H9 (cell line): ENCODE measurements at regions not wholly inside any gene's neighbourhood (a gene's known extent, or its start where the extent isn't known, plus 50 kb on each side); places are given as distances from the start of the nearest gene placed in this dataset.

Experiments used
- DNase-seq: peaks from one replicate; pipeline ENCODE4 v3.0.0-alpha.2; 2017
- H2AFZ ChIP-seq: one replicate; pipeline ENCODE4 v1.6.1; 2013; ENCODE audit warnings: mild to moderate bottlenecking, low read length, control low read depth, moderate library complexity
- H2AK5ac ChIP-seq: 2 replicates; pipeline ENCODE4 v1.6.1; 2013; ENCODE audit warnings: low read length, control low read depth, mixed read lengths; ENCODE audit not compliant: insufficient read length
- H2BK120ac ChIP-seq: one replicate; pipeline ENCODE4 v1.6.1; 2013; ENCODE audit warnings: low read depth, mild to moderate bottlenecking, low read length, control low read depth, inconsistent platforms; ENCODE audit not compliant: poor library complexity, severe bottlenecking
- H2BK12ac ChIP-seq: 2 replicates; pipeline ENCODE4 v1.6.1; 2013; ENCODE audit warnings: low read length, control low read depth, mixed read lengths, low read depth; ENCODE audit not compliant: insufficient read length
- H2BK15ac ChIP-seq: 2 replicates; pipeline ENCODE4 v1.6.1; 2013; ENCODE audit warnings: low read depth, low read length, control low read depth
- H2BK20ac ChIP-seq: one replicate; pipeline ENCODE4 v1.6.1; 2013; ENCODE audit warnings: low read depth, mild to moderate bottlenecking, low read length, control low read depth, inconsistent platforms; ENCODE audit not compliant: poor library complexity, severe bottlenecking
- H2BK5ac ChIP-seq: 2 replicates; pipeline ENCODE4 v1.6.1; 2013; ENCODE audit warnings: low read length, control low read depth, mixed read lengths; ENCODE audit not compliant: insufficient read length
- H3K14ac ChIP-seq: 2 replicates; pipeline ENCODE4 v1.6.1; 2013; ENCODE audit warnings: low read length, control low read depth; ENCODE audit not compliant: insufficient read depth
- H3K18ac ChIP-seq: 2 replicates; pipeline ENCODE4 v1.6.1; 2013; ENCODE audit warnings: low read depth, mild to moderate bottlenecking, mixed read lengths, low read length, control low read depth; ENCODE audit not compliant: insufficient read length
- H3K23ac ChIP-seq: 2 replicates; pipeline ENCODE4 v1.6.1; 2013; ENCODE audit warnings: low read length, control low read depth, mixed read lengths, low read depth; ENCODE audit not compliant: insufficient read length
- H3K23me2 ChIP-seq: 2 replicates; pipeline ENCODE4 v1.6.1; 2013; ENCODE audit warnings: low read depth, mild to moderate bottlenecking, mixed read lengths, low read length, control low read depth; ENCODE audit not compliant: insufficient read length, poor library complexity, severe bottlenecking
- H3K27ac ChIP-seq: 2 replicates; pipeline ENCODE4 v1.5.1; 2013; ENCODE audit warnings: low read length, control low read depth, mixed read lengths, low read depth; ENCODE audit not compliant: insufficient read length
- H3K27me3 ChIP-seq: 2 replicates; pipeline ENCODE4 v1.6.1; 2013; ENCODE audit warnings: low read length, control low read depth, inconsistent platforms; ENCODE audit not compliant: insufficient read depth
- H3K4ac ChIP-seq: 2 replicates; pipeline ENCODE4 v1.6.1; 2013; ENCODE audit warnings: low read depth, mild to moderate bottlenecking, control low read depth, inconsistent platforms, low read length, moderate library complexity
- H3K4me1 ChIP-seq: 2 replicates; pipeline ENCODE4 v1.6.1; 2013; ENCODE audit warnings: low read length, control low read depth, inconsistent platforms; ENCODE audit not compliant: insufficient read depth
- H3K4me2 ChIP-seq: 2 replicates; pipeline ENCODE4 v1.6.1; 2013; ENCODE audit warnings: low read length, control low read depth, mixed read lengths; ENCODE audit not compliant: insufficient read length, insufficient read depth
- H3K56ac ChIP-seq: 2 replicates; pipeline ENCODE4 v1.6.1; 2013; ENCODE audit warnings: low read depth, mild to moderate bottlenecking, mixed read lengths, low read length, control low read depth; ENCODE audit not compliant: insufficient read length
- H3K79me1 ChIP-seq: 2 replicates; pipeline ENCODE4 v1.6.1; 2013; ENCODE audit warnings: low read depth, mild to moderate bottlenecking, moderate library complexity, low read length, control low read depth, inconsistent platforms; ENCODE audit not compliant: insufficient read depth, poor library complexity, severe bottlenecking
- H3K79me2 ChIP-seq: 2 replicates; pipeline ENCODE4 v1.6.1; 2013; ENCODE audit warnings: low read length, control low read depth, inconsistent platforms; ENCODE audit not compliant: insufficient read depth
- H3K9ac ChIP-seq: 2 replicates; pipeline ENCODE4 v1.6.1; 2013; ENCODE audit warnings: low read length, control low read depth, mixed read lengths; ENCODE audit not compliant: insufficient read length; ENCODE audit errors: extremely low read depth
- H3K9me3 ChIP-seq: one replicate; pipeline ENCODE4 v1.6.1; 2013; ENCODE audit warnings: low read depth, low read length, inconsistent platforms; ENCODE audit not compliant: control insufficient read depth
- H3T11ph ChIP-seq: one replicate; pipeline ENCODE4 v1.6.1; 2013; ENCODE audit warnings: mild to moderate bottlenecking, low read length, control low read depth, inconsistent platforms
- H4K20me1 ChIP-seq: one replicate; pipeline ENCODE4 v1.6.1; 2013; ENCODE audit not compliant: control insufficient read depth, insufficient read length, insufficient read depth
- H4K5ac ChIP-seq: 2 replicates; pipeline ENCODE4 v1.6.1; 2013; ENCODE audit warnings: low read depth, mild to moderate bottlenecking, mixed read lengths, low read length, control low read depth; ENCODE audit not compliant: insufficient read length
- H4K8ac ChIP-seq: replicated peaks from 2 replicates; pipeline ENCODE4 v1.6.1; 2013; ENCODE audit warnings: low read length, control low read depth, mixed read lengths, low read depth; ENCODE audit not compliant: insufficient read length
- H4K91ac ChIP-seq: 2 replicates; pipeline ENCODE4 v1.6.1; 2013; ENCODE audit warnings: low read depth, mild to moderate bottlenecking, moderate library complexity, mixed read lengths, low read length, control low read depth; ENCODE audit not compliant: insufficient read length
- H3K27ac Mint-ChIP-seq, 3 experiments: 2 replicates in 2 of 3; 3 replicates in 1 of 3; pipeline ENCODE4 v1.8.0; 2020 to 2021; ENCODE audit warnings: mixed read lengths in 3 of 3, mild to moderate bottlenecking in 1 of 3, moderate library complexity in 1 of 3
- H3K27me3 Mint-ChIP-seq: 2 replicates; pipeline ENCODE4 v1.8.0; 2021; ENCODE audit warnings: low read depth, mild to moderate bottlenecking, moderate library complexity, mixed read lengths
- H3K36me3 Mint-ChIP-seq, 3 experiments: 2 replicates in 2 of 3; 3 replicates in 1 of 3; pipeline ENCODE4 v1.8.0; 2020 to 2021; ENCODE audit warnings: low read depth in 3 of 3, mixed read lengths in 3 of 3; ENCODE audit not compliant: insufficient read depth in 1 of 3
- H3K4me1 Mint-ChIP-seq, 2 experiments: 2 replicates each; pipeline ENCODE4 v1.8.0; 2020; ENCODE audit warnings: mixed read lengths in 2 of 2
- H3K4me3 Mint-ChIP-seq, 2 experiments: 2 replicates in 1 of 2; 3 replicates in 1 of 2; pipeline ENCODE4 v1.8.0; 2020 to 2021; ENCODE audit warnings: mild to moderate bottlenecking in 2 of 2, mixed read lengths in 2 of 2, moderate library complexity in 1 of 2
- H3K9me3 Mint-ChIP-seq, 2 experiments: 2 replicates in 1 of 2; 3 replicates in 1 of 2; pipeline ENCODE4 v1.8.0; 2020; ENCODE audit warnings: mild to moderate bottlenecking in 2 of 2, mixed read lengths in 2 of 2, moderate library complexity in 1 of 2
- CTCF ChIP-seq: fragments of 200-600 bp; sonication (generic); conservative IDR thresholded peaks from 3 replicates; pipeline ENCODE4 v1.8.0; 2021; ENCODE audit warnings: antibody characterized with exemption, mild to moderate bottlenecking
- WGBS: extraction: QIAGEN DNeasy Blood & Tissue Kit; methylation state at CpG from one replicate; pipeline ENCODE4 v1.1.7; 2013; ENCODE audit warnings: missing lambda C conversion rate, low lambda C conversion rate, mixed read lengths; ENCODE audit not compliant: insufficient read length; ENCODE audit errors: extremely low coverage; 5-methylcytosine and 5-hydroxymethylcytosine counted together

- Histone ChIP-seq H2BK12ac (no peak overlapping the region), H3K23ac (no peak overlapping the region), H3K4ac (no peak overlapping the region), H2AK5ac (no peak overlapping the region), H2BK120ac (no peak overlapping the region), H2BK20ac (no peak overlapping the region), H3K4me1 (no peaks in the 10 kb centered on the region), H4K20me1 (no peaks in the 10 kb centered on the region), H3K4me2 (no peak overlapping the region), H2AFZ (no peak overlapping the region), H3K14ac (no peak overlapping the region), H4K5ac (no peak overlapping the region), H2BK5ac (no peak overlapping the region), H4K8ac (no peak overlapping the region), H3K79me1 (no peaks in the 10 kb centered on the region), H3K9ac (no peak overlapping the region), H4K91ac (no peak overlapping the region), H3K79me2 (no peaks in the 10 kb centered on the region), H3K9me3 (no peaks in the 10 kb centered on the region), H3K23me2 (no peaks in the 10 kb centered on the region), H3K27ac (no peak overlapping the region), H3T11ph (no peak overlapping the region), H2BK15ac (no peak overlapping the region), H3K56ac (no peak overlapping the region), H3K27me3 (no peaks in the 10 kb centered on the region), H3K18ac (no peak overlapping the region)
- Mint-ChIP-seq H3K36me3 (no peaks in the 10 kb centered on the region; a peak in 2 of 7 replicates), H3K9me3 (peaks cover 0 to 35% of the 10 kb centered on the region in 2 experiments; a peak in 3 of 5 replicates), H3K27me3 (no peaks in the 10 kb centered on the region), H3K4me1 (no peaks in the 10 kb centered on the region), H3K4me3 (no peak overlapping the region), H3K27ac (no peak overlapping the region)
- peak; percentile 53; the same call in 2 of the 3 replicates for TF ChIP-seq CTCF
- WGBS, result no CpG with 5 or more reads among the region's 1 CpG
- no peak for DNase-seq
These were observed 258.2 kb downstream of the PPP1R2C start for GRCh38 chrX:42519666-42520231.
